ENCODE measurements at regions not wholly inside any gene's neighbourhood (a gene's known extent, or its start where the extent isn't known, plus 50 kb on each side); places are given as distances from the start of the nearest gene placed in this dataset.
"Not testable (repeated sequence)": the region's sequence is repeated elsewhere in the genome, so short reads cannot be mapped to it uniquely, and the experiment has no call there.

DNA sequence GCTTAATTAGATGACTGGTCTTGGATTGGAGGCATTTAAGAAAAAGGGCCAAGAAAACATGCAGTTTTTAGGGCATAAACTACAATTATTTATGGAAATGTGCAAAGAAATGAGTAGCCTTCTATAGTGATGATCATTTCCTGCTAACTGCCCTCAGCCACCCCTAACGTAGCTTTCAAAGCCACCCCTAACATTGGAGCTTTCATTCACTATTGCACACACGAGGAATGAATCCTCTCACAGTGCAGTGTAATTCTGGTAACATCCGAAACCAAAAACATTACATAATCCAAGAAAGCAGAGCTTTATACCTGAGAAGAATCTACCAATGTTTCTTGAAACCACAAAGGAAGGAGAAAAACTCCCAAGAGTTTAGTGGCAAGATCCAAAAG is 1003.6 kb downstream of the TMEM121 start:
- TF ChIP-seq, protein P1, sequence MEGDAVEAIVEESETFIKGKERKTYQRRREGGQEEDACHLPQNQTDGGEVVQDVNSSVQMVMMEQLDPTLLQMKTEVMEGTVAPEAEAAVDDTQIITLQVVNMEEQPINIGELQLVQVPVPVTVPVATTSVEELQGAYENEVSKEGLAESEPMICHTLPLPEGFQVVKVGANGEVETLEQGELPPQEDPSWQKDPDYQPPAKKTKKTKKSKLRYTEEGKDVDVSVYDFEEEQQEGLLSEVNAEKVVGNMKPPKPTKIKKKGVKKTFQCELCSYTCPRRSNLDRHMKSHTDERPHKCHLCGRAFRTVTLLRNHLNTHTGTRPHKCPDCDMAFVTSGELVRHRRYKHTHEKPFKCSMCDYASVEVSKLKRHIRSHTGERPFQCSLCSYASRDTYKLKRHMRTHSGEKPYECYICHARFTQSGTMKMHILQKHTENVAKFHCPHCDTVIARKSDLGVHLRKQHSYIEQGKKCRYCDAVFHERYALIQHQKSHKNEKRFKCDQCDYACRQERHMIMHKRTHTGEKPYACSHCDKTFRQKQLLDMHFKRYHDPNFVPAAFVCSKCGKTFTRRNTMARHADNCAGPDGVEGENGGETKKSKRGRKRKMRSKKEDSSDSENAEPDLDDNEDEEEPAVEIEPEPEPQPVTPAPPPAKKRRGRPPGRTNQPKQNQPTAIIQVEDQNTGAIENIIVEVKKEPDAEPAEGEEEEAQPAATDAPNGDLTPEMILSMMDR (IDR thresholded peaks at IDR 0.05; ENCODE audit: insufficient read depth, low read depth, low read length) = no peak
- no peak for DNase-seq (ENCODE audit: low read depth)

DNA sequence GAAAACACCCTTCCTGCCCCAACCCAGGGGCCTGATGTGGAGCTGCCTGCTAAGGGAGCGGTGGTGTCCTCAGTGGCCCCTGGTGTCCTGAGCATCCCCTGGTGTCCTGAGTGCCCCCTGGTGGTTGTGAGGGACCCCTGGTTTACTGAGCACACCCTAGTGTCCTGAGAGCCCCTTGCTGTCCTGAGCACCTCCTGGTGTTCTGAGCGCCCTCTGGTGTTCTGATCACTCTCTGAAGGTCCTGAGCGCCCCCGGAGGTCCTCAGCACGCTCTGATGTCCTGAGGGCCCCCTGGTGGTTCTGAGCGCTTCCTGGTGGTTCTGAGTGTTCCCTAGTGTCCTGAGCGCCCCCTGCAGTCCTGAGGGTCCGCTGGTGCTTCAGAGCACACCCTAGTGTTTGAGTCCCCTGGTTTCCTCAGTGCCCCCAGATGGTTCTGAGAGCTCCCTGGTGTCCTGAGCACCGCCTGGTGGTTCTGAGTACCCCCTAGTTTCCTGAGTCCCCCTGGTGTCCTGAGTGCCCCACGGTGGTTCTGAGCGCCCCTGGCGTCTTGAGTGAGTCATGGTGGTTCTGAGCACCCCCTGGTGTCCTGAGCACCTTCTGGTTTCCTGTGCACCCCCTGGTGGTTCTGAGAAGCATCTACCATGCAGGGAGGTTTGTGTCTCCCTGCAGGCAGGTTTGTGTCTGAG is 1004.2 kb downstream of the TMEM121 start:
- TF ChIP-seq, protein P1 (IDR thresholded peaks at IDR 0.05; ENCODE audit: insufficient read depth, low read depth, low read length) = no peak
- DNase-seq (ENCODE audit: low read depth) = no peak
- H3K4me3 ChIP-seq (ENCODE audit: low read depth, low read length) = no peak overlapping the region

More for the DNA sequence above, 1003.6 kb downstream of the TMEM121 start:
- no peak overlapping the region for H3K4me3 ChIP-seq (ENCODE audit: low read depth, low read length)

DNA sequence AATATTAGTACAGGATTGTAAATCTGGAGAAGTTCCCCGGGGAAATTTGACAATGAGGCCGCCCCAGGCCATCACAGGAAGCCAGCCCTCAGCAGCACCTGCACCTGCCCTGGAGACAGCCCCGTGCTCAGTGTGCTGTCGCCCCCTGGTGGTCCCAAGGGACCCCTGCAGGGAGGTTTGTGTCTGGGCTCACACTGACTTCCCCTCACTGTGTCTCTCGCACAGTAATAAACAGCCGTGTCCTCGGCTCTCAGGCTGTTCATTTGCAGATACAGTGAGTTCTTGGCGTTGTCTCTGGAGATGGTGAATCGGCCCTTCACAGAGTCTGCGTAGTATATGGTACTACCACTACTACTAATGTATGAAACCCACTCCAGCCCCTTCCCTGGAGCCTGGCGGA is 1011.2 kb downstream of the TMEM121 start:
- not testable (repeated sequence) for H3K4me3 ChIP-seq (ENCODE audit: low read depth, low read length); DNase-seq (ENCODE audit: low read depth)

DNA sequence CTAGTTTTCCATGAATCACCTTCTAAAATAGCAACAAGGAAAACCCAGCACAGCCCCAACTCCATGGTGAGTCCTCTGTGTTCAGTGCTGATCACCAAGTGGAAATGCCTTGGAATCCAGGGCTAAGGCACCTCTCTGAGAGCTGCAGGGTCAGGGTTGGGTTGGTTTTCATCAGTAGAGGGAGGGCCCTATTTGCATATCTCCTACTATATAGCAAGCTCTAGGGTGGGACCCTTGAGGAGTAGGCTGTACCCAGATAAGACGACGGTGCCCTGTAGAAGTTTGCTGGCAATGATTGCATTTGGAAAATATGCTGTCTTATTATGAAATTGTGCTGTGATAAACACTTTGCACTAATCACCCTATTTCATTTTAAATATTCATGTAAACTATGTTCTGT is 1011.8 kb downstream of the TMEM121 start:
- no peak overlapping the region for H3K4me3 ChIP-seq (ENCODE audit: low read depth, low read length)
- no peak for DNase-seq (ENCODE audit: low read depth)
- TF ChIP-seq, protein P1 (IDR thresholded peaks at IDR 0.05; ENCODE audit: insufficient read depth, low read depth, low read length) = no peak

DNA sequence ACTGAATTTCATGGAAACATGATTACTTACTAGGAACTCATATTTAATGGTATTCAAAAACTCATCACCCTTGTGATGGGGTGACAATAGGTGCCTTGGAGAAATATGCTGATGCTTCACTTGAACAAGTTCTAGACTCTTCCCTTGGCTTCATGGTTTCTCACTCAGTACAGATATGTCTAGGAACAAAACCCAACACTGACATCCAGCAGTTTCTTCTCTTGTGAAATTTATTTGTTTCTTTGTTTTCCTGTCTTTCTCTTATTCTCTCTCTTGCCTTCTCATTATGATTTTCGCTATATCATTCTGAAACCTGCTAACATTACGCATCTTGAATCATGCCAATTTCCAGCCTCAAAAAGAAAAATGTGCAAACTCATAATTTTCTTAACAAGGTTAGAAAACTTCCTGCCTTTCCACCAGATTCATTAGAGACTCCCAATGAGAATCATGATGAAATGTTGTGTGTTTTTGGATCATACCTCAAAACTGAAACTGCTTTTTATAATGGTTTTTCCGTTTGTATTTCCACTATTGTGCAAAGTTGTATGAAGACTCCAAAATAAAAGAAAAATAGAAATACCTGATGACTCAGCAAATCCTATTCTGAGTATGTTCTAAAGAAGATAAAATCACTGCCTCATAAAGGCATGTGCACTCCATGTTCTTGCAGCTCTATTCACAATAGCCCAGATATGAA is 1021.5 kb downstream of the TMEM121 start:
- DNase-seq (ENCODE audit: low read depth) = no peak
- TF ChIP-seq, protein P1 (IDR thresholded peaks at IDR 0.05; ENCODE audit: insufficient read depth, low read depth, low read length) = no peak

DNA sequence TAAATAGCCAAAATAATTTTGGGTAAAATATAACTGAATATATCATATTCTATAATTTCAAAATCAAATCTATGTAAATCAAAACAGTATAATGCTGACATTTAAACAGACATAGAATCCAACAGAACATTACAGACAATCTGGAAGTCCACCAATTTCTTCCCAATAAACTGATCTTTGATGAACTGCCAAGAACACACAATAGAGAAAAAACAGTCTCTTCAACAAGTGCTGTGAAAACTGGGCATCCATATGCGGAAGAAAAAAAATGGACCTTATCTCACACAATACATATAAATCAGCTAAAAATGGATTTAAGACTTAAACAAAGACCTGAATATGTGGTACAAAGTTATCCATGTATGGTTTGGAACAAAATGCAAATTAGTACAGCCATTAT is 1022.7 kb downstream of the TMEM121 start:
- DNase-seq (ENCODE audit: low read depth) = no peak
- H3K4me3 ChIP-seq (ENCODE audit: low read depth, low read length) = no peak overlapping the region
- TF ChIP-seq, protein P1 (IDR thresholded peaks at IDR 0.05; ENCODE audit: insufficient read depth, low read depth, low read length) = no peak

More for the DNA sequence above, 1021.5 kb downstream of the TMEM121 start:
- no peak overlapping the region for H3K4me3 ChIP-seq (ENCODE audit: low read depth, low read length)

DNA sequence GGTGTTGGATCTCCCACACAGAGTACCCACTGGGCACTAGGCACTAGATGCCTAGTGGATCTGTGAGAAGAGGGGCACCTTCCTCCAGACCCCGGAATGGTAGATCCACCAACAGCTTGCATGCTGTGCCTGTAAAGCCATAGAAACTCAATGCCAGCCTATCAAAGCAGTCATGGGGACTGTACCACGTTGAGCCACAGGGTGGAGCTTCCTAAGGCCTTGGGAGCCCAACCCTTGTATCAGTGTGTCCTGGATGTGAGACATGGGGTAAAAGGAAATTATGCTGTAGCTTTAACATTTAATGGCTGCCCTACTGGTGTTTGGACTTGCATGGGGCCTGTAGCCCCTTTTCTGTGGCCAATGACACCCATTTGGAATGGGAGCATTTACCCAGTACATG is 1024.9 kb downstream of the TMEM121 start:
- H3K4me3 ChIP-seq (ENCODE audit: low read depth, low read length) = no peak overlapping the region
- TF ChIP-seq, protein P1 (IDR thresholded peaks at IDR 0.05; ENCODE audit: insufficient read depth, low read depth, low read length) = no peak
- DNase-seq (ENCODE audit: low read depth) = no peak

DNA sequence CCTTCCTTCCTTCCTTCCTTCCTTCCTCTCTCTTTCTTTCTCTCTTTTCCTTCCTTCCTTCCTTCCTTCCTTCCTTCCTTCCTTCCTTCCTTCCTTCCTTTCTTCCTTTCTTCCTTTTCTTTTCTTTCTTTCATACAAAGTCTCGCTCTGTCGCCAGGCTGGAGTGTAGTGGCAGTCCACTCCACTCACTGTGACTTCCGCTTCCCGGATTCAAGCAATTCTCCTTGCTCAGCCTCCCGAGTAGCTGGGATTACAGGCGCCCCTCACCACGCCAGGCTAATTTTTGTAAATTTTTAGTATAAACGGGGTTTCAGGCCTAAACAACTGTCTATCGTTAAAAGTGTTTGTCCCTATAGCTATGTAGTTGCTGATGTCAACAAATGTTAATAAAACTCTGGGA is 1029.8 kb downstream of the TMEM121 start:
- DNase-seq (ENCODE audit: low read depth); H3K4me3 ChIP-seq (ENCODE audit: low read depth, low read length): not testable (repeated sequence)

Measured in fibroblast of villous mesenchyme (primary cell).